ENCODE measurements at regions not wholly inside any gene's neighbourhood (a gene's known extent, or its start where the extent isn't known, plus 50 kb on each side); places are given as distances from the start of the nearest gene placed in this dataset.

GRCh38 chr5:118459490-118459889 is 528.9 kb downstream of the DTWD2 start:
- peaks cover 4% of the 10 kb centered on the region for H3K4me1 ChIP-seq (ENCODE audit: control insufficient read depth, low read depth, low read length)
- no peaks in the 10 kb centered on the region for H3K36me3 ChIP-seq (ENCODE audit: control insufficient read depth, low read depth, low read length)
- H3K27ac ChIP-seq (ENCODE audit: low read length) = no peak overlapping the region
- no peak overlapping the region for H3K9ac ChIP-seq (ENCODE audit: low read length)
- no peaks in the 10 kb centered on the region for H3K27me3 ChIP-seq (ENCODE audit: control insufficient read depth, insufficient read depth, low read length)
- no peaks in the 10 kb centered on the region for H3K9me3 ChIP-seq (ENCODE audit: control insufficient read depth, low read depth, low read length)
- no peak overlapping the region for H3K4me3 ChIP-seq (ENCODE audit: low read length)

GRCh38 chr5:118456085-118456484 is 532.3 kb downstream of the DTWD2 start:
- Histone ChIP-seq H3K27ac (ENCODE audit: low read length) (no peak overlapping the region), H3K4me1 (ENCODE audit: control insufficient read depth, low read depth, low read length) (peaks cover under 1% of the 10 kb centered on the region), H3K27me3 (ENCODE audit: control insufficient read depth, insufficient read depth, low read length) (no peaks in the 10 kb centered on the region), H3K36me3 (ENCODE audit: control insufficient read depth, low read depth, low read length) (no peaks in the 10 kb centered on the region), H3K9me3 (ENCODE audit: control insufficient read depth, low read depth, low read length) (no peaks in the 10 kb centered on the region), H3K9ac (ENCODE audit: low read length) (no peak overlapping the region), H3K4me3 (ENCODE audit: low read length) (no peak overlapping the region)

- no peaks in the 10 kb centered on the region for H3K27me3 ChIP-seq (ENCODE audit: control insufficient read depth, insufficient read depth, low read length)
- no peaks in the 10 kb centered on the region for H3K36me3 ChIP-seq (ENCODE audit: control insufficient read depth, low read depth, low read length)
- H3K9ac ChIP-seq (ENCODE audit: low read length) = no peak overlapping the region
Observed at GRCh38 chr5:118451697-118452247, 536.6 kb downstream of the DTWD2 start.

GRCh38 chr5:118450554-118451332 is 537.6 kb downstream of the DTWD2 start:
- H3K4me1 ChIP-seq (ENCODE audit: control insufficient read depth, low read depth, low read length) = peaks cover 23% of the 10 kb centered on the region

More at GRCh38 chr5:118451697-118452247, 536.6 kb downstream of the DTWD2 start:
- H3K4me3 ChIP-seq (ENCODE audit: low read length) = no peak overlapping the region
- H3K27ac ChIP-seq (ENCODE audit: low read length) = no peak overlapping the region
- H3K9me3 ChIP-seq (ENCODE audit: control insufficient read depth, low read depth, low read length) = no peaks in the 10 kb centered on the region
- H3K4me1 ChIP-seq (ENCODE audit: control insufficient read depth, low read depth, low read length) = peaks cover 16% of the 10 kb centered on the region

GRCh38 chr5:118447350-118447749 is 541.0 kb downstream of the DTWD2 start:
- Histone ChIP-seq H3K27ac (ENCODE audit: low read length) (no peak overlapping the region), H3K36me3 (ENCODE audit: control insufficient read depth, low read depth, low read length) (no peaks in the 10 kb centered on the region), H3K4me3 (ENCODE audit: low read length) (no peak overlapping the region), H3K9me3 (ENCODE audit: control insufficient read depth, low read depth, low read length) (peaks cover 1% of the 10 kb centered on the region), H3K9ac (ENCODE audit: low read length) (no peak overlapping the region), H3K4me1 (ENCODE audit: control insufficient read depth, low read depth, low read length) (peaks cover 38% of the 10 kb centered on the region), H3K27me3 (ENCODE audit: control insufficient read depth, insufficient read depth, low read length) (no peaks in the 10 kb centered on the region)

More at GRCh38 chr5:118450554-118451332, 537.6 kb downstream of the DTWD2 start:
- Histone ChIP-seq H3K36me3 (ENCODE audit: control insufficient read depth, low read depth, low read length) (no peaks in the 10 kb centered on the region), H3K27me3 (ENCODE audit: control insufficient read depth, insufficient read depth, low read length) (no peaks in the 10 kb centered on the region), H3K27ac (ENCODE audit: low read length) (no peak overlapping the region), H3K9ac (ENCODE audit: low read length) (no peak overlapping the region), H3K4me3 (ENCODE audit: low read length) (no peak overlapping the region), H3K9me3 (ENCODE audit: control insufficient read depth, low read depth, low read length) (no peaks in the 10 kb centered on the region)

GRCh38 chr5:118441956-118442355 is 546.4 kb downstream of the DTWD2 start:
- H3K27me3 ChIP-seq (ENCODE audit: control insufficient read depth, insufficient read depth, low read length) = no peaks in the 10 kb centered on the region
- H3K4me1 ChIP-seq (ENCODE audit: control insufficient read depth, low read depth, low read length) = peaks cover 22% of the 10 kb centered on the region
- no peak overlapping the region for H3K9ac ChIP-seq (ENCODE audit: low read length)
- H3K4me3 ChIP-seq (ENCODE audit: low read length) = no peak overlapping the region
- H3K27ac ChIP-seq (ENCODE audit: low read length) = no peak overlapping the region
- no peaks in the 10 kb centered on the region for H3K36me3 ChIP-seq (ENCODE audit: control insufficient read depth, low read depth, low read length)
- peaks cover 3% of the 10 kb centered on the region for H3K9me3 ChIP-seq (ENCODE audit: control insufficient read depth, low read depth, low read length)

GRCh38 chr5:118441034-118441433 is 547.3 kb downstream of the DTWD2 start:
- peaks cover 16% of the 10 kb centered on the region for H3K4me1 ChIP-seq (ENCODE audit: control insufficient read depth, low read depth, low read length)
- H3K9me3 ChIP-seq (ENCODE audit: control insufficient read depth, low read depth, low read length) = peaks cover 3% of the 10 kb centered on the region
- no peaks in the 10 kb centered on the region for H3K27me3 ChIP-seq (ENCODE audit: control insufficient read depth, insufficient read depth, low read length)
- no peaks in the 10 kb centered on the region for H3K36me3 ChIP-seq (ENCODE audit: control insufficient read depth, low read depth, low read length)
- H3K27ac ChIP-seq (ENCODE audit: low read length) = no peak overlapping the region
- no peak overlapping the region for H3K9ac ChIP-seq (ENCODE audit: low read length)
- no peak overlapping the region for H3K4me3 ChIP-seq (ENCODE audit: low read length)

- Histone ChIP-seq H3K4me3 (ENCODE audit: low read length) (no peak overlapping the region), H3K27ac (ENCODE audit: low read length) (no peak overlapping the region), H3K9ac (ENCODE audit: low read length) (no peak overlapping the region), H3K9me3 (ENCODE audit: control insufficient read depth, low read depth, low read length) (peaks cover 3% of the 10 kb centered on the region), H3K4me1 (ENCODE audit: control insufficient read depth, low read depth, low read length) (peaks cover 12% of the 10 kb centered on the region), H3K36me3 (ENCODE audit: control insufficient read depth, low read depth, low read length) (no peaks in the 10 kb centered on the region), H3K27me3 (ENCODE audit: control insufficient read depth, insufficient read depth, low read length) (no peaks in the 10 kb centered on the region)
Observed at GRCh38 chr5:118440496-118440895, 547.9 kb downstream of the DTWD2 start.

GRCh38 chr5:118439831-118440230 is 548.5 kb downstream of the DTWD2 start:
- Histone ChIP-seq H3K27ac (ENCODE audit: low read length) (no peak overlapping the region), H3K4me3 (ENCODE audit: low read length) (no peak overlapping the region), H3K36me3 (ENCODE audit: control insufficient read depth, low read depth, low read length) (no peaks in the 10 kb centered on the region), H3K4me1 (ENCODE audit: control insufficient read depth, low read depth, low read length) (peaks cover 6% of the 10 kb centered on the region), H3K9me3 (ENCODE audit: control insufficient read depth, low read depth, low read length) (peaks cover 3% of the 10 kb centered on the region), H3K9ac (ENCODE audit: low read length) (no peak overlapping the region), H3K27me3 (ENCODE audit: control insufficient read depth, insufficient read depth, low read length) (no peaks in the 10 kb centered on the region)

- Histone ChIP-seq H3K9ac (ENCODE audit: low read length) (no peak overlapping the region), H3K9me3 (ENCODE audit: control insufficient read depth, low read depth, low read length) (no peaks in the 10 kb centered on the region), H3K27me3 (ENCODE audit: control insufficient read depth, insufficient read depth, low read length) (no peaks in the 10 kb centered on the region), H3K4me3 (ENCODE audit: low read length) (no peak overlapping the region), H3K36me3 (ENCODE audit: control insufficient read depth, low read depth, low read length) (no peaks in the 10 kb centered on the region), H3K4me1 (ENCODE audit: control insufficient read depth, low read depth, low read length) (no peaks in the 10 kb centered on the region), H3K27ac (ENCODE audit: low read length) (no peak overlapping the region)
Observed at GRCh38 chr5:118435131-118435530, 553.2 kb downstream of the DTWD2 start.

- H3K27me3 ChIP-seq (ENCODE audit: control insufficient read depth, insufficient read depth, low read length) = no peaks in the 10 kb centered on the region
- H3K4me1 ChIP-seq (ENCODE audit: control insufficient read depth, low read depth, low read length) = no peaks in the 10 kb centered on the region
- no peaks in the 10 kb centered on the region for H3K9me3 ChIP-seq (ENCODE audit: control insufficient read depth, low read depth, low read length)
- H3K27ac ChIP-seq (ENCODE audit: low read length) = no peak overlapping the region
- no peak overlapping the region for H3K9ac ChIP-seq (ENCODE audit: low read length)
- H3K4me3 ChIP-seq (ENCODE audit: low read length) = no peak overlapping the region
- H3K36me3 ChIP-seq (ENCODE audit: control insufficient read depth, low read depth, low read length) = no peaks in the 10 kb centered on the region
Observed at GRCh38 chr5:118434522-118434921, 553.8 kb downstream of the DTWD2 start.

GRCh38 chr5:118430076-118430475 is 558.3 kb downstream of the DTWD2 start:
- Histone ChIP-seq H3K27ac (ENCODE audit: low read length) (no peak overlapping the region), H3K27me3 (ENCODE audit: control insufficient read depth, insufficient read depth, low read length) (no peaks in the 10 kb centered on the region), H3K9me3 (ENCODE audit: control insufficient read depth, low read depth, low read length) (peaks cover 4% of the 10 kb centered on the region), H3K9ac (ENCODE audit: low read length) (no peak overlapping the region), H3K4me1 (ENCODE audit: control insufficient read depth, low read depth, low read length) (no peaks in the 10 kb centered on the region), H3K4me3 (ENCODE audit: low read length) (no peak overlapping the region), H3K36me3 (ENCODE audit: control insufficient read depth, low read depth, low read length) (no peaks in the 10 kb centered on the region)
